ENCODE measurements at regions not wholly inside any gene's neighbourhood (a gene's known extent, or its start where the extent isn't known, plus 50 kb on each side); places are given as distances from the start of the nearest gene placed in this dataset.

GRCh38 chr4:163077680-163078079 is 89.0 kb downstream of the NAF1 start:
- Histone ChIP-seq H3K36me3 (ENCODE audit: control insufficient read depth, low read depth, low read length) (no peaks in the 10 kb centered on the region), H3K9me3 (ENCODE audit: control insufficient read depth, low read depth, low read length) (no peaks in the 10 kb centered on the region), H3K27me3 (ENCODE audit: control insufficient read depth, insufficient read depth, low read length) (no peaks in the 10 kb centered on the region), H3K9ac (ENCODE audit: low read length) (no peak overlapping the region), H3K27ac (ENCODE audit: low read length) (no peak overlapping the region), H3K4me3 (ENCODE audit: low read length) (no peak overlapping the region), H3K4me1 (ENCODE audit: control insufficient read depth, low read depth, low read length) (peaks cover 10% of the 10 kb centered on the region)

GRCh38 chr4:163072222-163072621 is 94.5 kb downstream of the NAF1 start:
- no peak overlapping the region for H3K9ac ChIP-seq (ENCODE audit: low read length)
- H3K27me3 ChIP-seq (ENCODE audit: control insufficient read depth, insufficient read depth, low read length) = no peaks in the 10 kb centered on the region
- no peak overlapping the region for H3K27ac ChIP-seq (ENCODE audit: low read length)
- no peaks in the 10 kb centered on the region for H3K36me3 ChIP-seq (ENCODE audit: control insufficient read depth, low read depth, low read length)
- H3K4me3 ChIP-seq (ENCODE audit: low read length) = no peak overlapping the region
- H3K9me3 ChIP-seq (ENCODE audit: control insufficient read depth, low read depth, low read length) = no peaks in the 10 kb centered on the region
- H3K4me1 ChIP-seq (ENCODE audit: control insufficient read depth, low read depth, low read length) = no peaks in the 10 kb centered on the region

GRCh38 chr4:163071308-163071707 is 95.4 kb downstream of the NAF1 start:
- Histone ChIP-seq H3K27me3 (ENCODE audit: control insufficient read depth, insufficient read depth, low read length) (no peaks in the 10 kb centered on the region), H3K36me3 (ENCODE audit: control insufficient read depth, low read depth, low read length) (no peaks in the 10 kb centered on the region), H3K9ac (ENCODE audit: low read length) (no peak overlapping the region)

GRCh38 chr4:163070023-163070422 is 96.7 kb downstream of the NAF1 start:
- Histone ChIP-seq H3K9me3 (ENCODE audit: control insufficient read depth, low read depth, low read length) (no peaks in the 10 kb centered on the region), H3K27me3 (ENCODE audit: control insufficient read depth, insufficient read depth, low read length) (no peaks in the 10 kb centered on the region), H3K9ac (ENCODE audit: low read length) (no peak overlapping the region), H3K4me3 (ENCODE audit: low read length) (no peak overlapping the region), H3K4me1 (ENCODE audit: control insufficient read depth, low read depth, low read length) (no peaks in the 10 kb centered on the region), H3K36me3 (ENCODE audit: control insufficient read depth, low read depth, low read length) (no peaks in the 10 kb centered on the region), H3K27ac (ENCODE audit: low read length) (no peak overlapping the region)

More at GRCh38 chr4:163071308-163071707, 95.4 kb downstream of the NAF1 start:
- Histone ChIP-seq H3K4me1 (ENCODE audit: control insufficient read depth, low read depth, low read length) (no peaks in the 10 kb centered on the region), H3K4me3 (ENCODE audit: low read length) (no peak overlapping the region), H3K27ac (ENCODE audit: low read length) (no peak overlapping the region), H3K9me3 (ENCODE audit: control insufficient read depth, low read depth, low read length) (no peaks in the 10 kb centered on the region)

- H3K27ac ChIP-seq (ENCODE audit: low read length) = no peak overlapping the region
- H3K27me3 ChIP-seq (ENCODE audit: control insufficient read depth, insufficient read depth, low read length) = no peaks in the 10 kb centered on the region
- no peak overlapping the region for H3K4me3 ChIP-seq (ENCODE audit: low read length)
- H3K36me3 ChIP-seq (ENCODE audit: control insufficient read depth, low read depth, low read length) = no peaks in the 10 kb centered on the region
- no peaks in the 10 kb centered on the region for H3K4me1 ChIP-seq (ENCODE audit: control insufficient read depth, low read depth, low read length)
- no peak overlapping the region for H3K9ac ChIP-seq (ENCODE audit: low read length)
- H3K9me3 ChIP-seq (ENCODE audit: control insufficient read depth, low read depth, low read length) = no peaks in the 10 kb centered on the region
Measured at GRCh38 chr4:163063891-163064290, 102.8 kb downstream of the NAF1 start.

GRCh38 chr4:163048447-163048846 is 118.2 kb downstream of the NAF1 start:
- Histone ChIP-seq H3K27me3 (ENCODE audit: control insufficient read depth, insufficient read depth, low read length) (no peaks in the 10 kb centered on the region), H3K4me3 (ENCODE audit: low read length) (no peak overlapping the region), H3K4me1 (ENCODE audit: control insufficient read depth, low read depth, low read length) (no peaks in the 10 kb centered on the region), H3K9me3 (ENCODE audit: control insufficient read depth, low read depth, low read length) (no peaks in the 10 kb centered on the region), H3K36me3 (ENCODE audit: control insufficient read depth, low read depth, low read length) (no peaks in the 10 kb centered on the region), H3K27ac (ENCODE audit: low read length) (no peak overlapping the region), H3K9ac (ENCODE audit: low read length) (no peak overlapping the region)

- Histone ChIP-seq H3K9ac (ENCODE audit: low read length) (no peak overlapping the region), H3K4me1 (ENCODE audit: control insufficient read depth, low read depth, low read length) (no peaks in the 10 kb centered on the region), H3K36me3 (ENCODE audit: control insufficient read depth, low read depth, low read length) (no peaks in the 10 kb centered on the region), H3K4me3 (ENCODE audit: low read length) (no peak overlapping the region), H3K27ac (ENCODE audit: low read length) (no peak overlapping the region), H3K9me3 (ENCODE audit: control insufficient read depth, low read depth, low read length) (no peaks in the 10 kb centered on the region), H3K27me3 (ENCODE audit: control insufficient read depth, insufficient read depth, low read length) (no peaks in the 10 kb centered on the region)
Measured at GRCh38 chr4:163042306-163042705, 124.4 kb downstream of the NAF1 start.

GRCh38 chr4:163017135-163017534 is 149.6 kb downstream of the NAF1 start:
- no peak overlapping the region for H3K9ac ChIP-seq (ENCODE audit: low read length)
- H3K9me3 ChIP-seq (ENCODE audit: control insufficient read depth, low read depth, low read length) = no peaks in the 10 kb centered on the region
- H3K36me3 ChIP-seq (ENCODE audit: control insufficient read depth, low read depth, low read length) = no peaks in the 10 kb centered on the region
- no peaks in the 10 kb centered on the region for H3K27me3 ChIP-seq (ENCODE audit: control insufficient read depth, insufficient read depth, low read length)
- no peaks in the 10 kb centered on the region for H3K4me1 ChIP-seq (ENCODE audit: control insufficient read depth, low read depth, low read length)
- no peak overlapping the region for H3K4me3 ChIP-seq (ENCODE audit: low read length)
- H3K27ac ChIP-seq (ENCODE audit: low read length) = no peak overlapping the region

- H3K27ac ChIP-seq (ENCODE audit: low read length) = no peak overlapping the region
- no peaks in the 10 kb centered on the region for H3K9me3 ChIP-seq (ENCODE audit: control insufficient read depth, low read depth, low read length)
- H3K4me1 ChIP-seq (ENCODE audit: control insufficient read depth, low read depth, low read length) = no peaks in the 10 kb centered on the region
- no peak overlapping the region for H3K9ac ChIP-seq (ENCODE audit: low read length)
- H3K27me3 ChIP-seq (ENCODE audit: control insufficient read depth, insufficient read depth, low read length) = no peaks in the 10 kb centered on the region
- no peaks in the 10 kb centered on the region for H3K36me3 ChIP-seq (ENCODE audit: control insufficient read depth, low read depth, low read length)
- no peak overlapping the region for H3K4me3 ChIP-seq (ENCODE audit: low read length)
Measured at GRCh38 chr4:163012816-163013215, 153.9 kb downstream of the NAF1 start.

- no peaks in the 10 kb centered on the region for H3K4me1 ChIP-seq (ENCODE audit: control insufficient read depth, low read depth, low read length)
Measured at GRCh38 chr4:163003979-163004378, 162.7 kb downstream of the NAF1 start.

GRCh38 chr4:162988530-162988929 is 178.2 kb downstream of the NAF1 start:
- Histone ChIP-seq H3K9ac (ENCODE audit: low read length) (no peak overlapping the region), H3K27me3 (ENCODE audit: control insufficient read depth, insufficient read depth, low read length) (no peaks in the 10 kb centered on the region), H3K9me3 (ENCODE audit: control insufficient read depth, low read depth, low read length) (no peaks in the 10 kb centered on the region), H3K36me3 (ENCODE audit: control insufficient read depth, low read depth, low read length) (no peaks in the 10 kb centered on the region), H3K27ac (ENCODE audit: low read length) (no peak overlapping the region), H3K4me1 (ENCODE audit: control insufficient read depth, low read depth, low read length) (peaks cover 11% of the 10 kb centered on the region), H3K4me3 (ENCODE audit: low read length) (no peak overlapping the region)

More at GRCh38 chr4:163003979-163004378, 162.7 kb downstream of the NAF1 start:
- no peaks in the 10 kb centered on the region for H3K9me3 ChIP-seq (ENCODE audit: control insufficient read depth, low read depth, low read length)
- H3K4me3 ChIP-seq (ENCODE audit: low read length) = no peak overlapping the region
- H3K36me3 ChIP-seq (ENCODE audit: control insufficient read depth, low read depth, low read length) = no peaks in the 10 kb centered on the region
- H3K27me3 ChIP-seq (ENCODE audit: control insufficient read depth, insufficient read depth, low read length) = no peaks in the 10 kb centered on the region
- H3K9ac ChIP-seq (ENCODE audit: low read length) = no peak overlapping the region
- H3K27ac ChIP-seq (ENCODE audit: low read length) = no peak overlapping the region

- Histone ChIP-seq H3K4me3 (ENCODE audit: low read length) (no peak overlapping the region), H3K27ac (ENCODE audit: low read length) (no peak overlapping the region), H3K36me3 (ENCODE audit: control insufficient read depth, low read depth, low read length) (no peaks in the 10 kb centered on the region), H3K9me3 (ENCODE audit: control insufficient read depth, low read depth, low read length) (no peaks in the 10 kb centered on the region), H3K27me3 (ENCODE audit: control insufficient read depth, insufficient read depth, low read length) (no peaks in the 10 kb centered on the region), H3K4me1 (ENCODE audit: control insufficient read depth, low read depth, low read length) (peaks cover 11% of the 10 kb centered on the region), H3K9ac (ENCODE audit: low read length) (no peak overlapping the region)
Measured at GRCh38 chr4:162985131-162985530, 181.6 kb downstream of the NAF1 start.

All from iPS-18a (cell line).